ENCODE measurements at regions not wholly inside any gene's neighbourhood (a gene's known extent, or its start where the extent isn't known, plus 50 kb on each side); places are given as distances from the start of the nearest gene placed in this dataset.

DNA sequence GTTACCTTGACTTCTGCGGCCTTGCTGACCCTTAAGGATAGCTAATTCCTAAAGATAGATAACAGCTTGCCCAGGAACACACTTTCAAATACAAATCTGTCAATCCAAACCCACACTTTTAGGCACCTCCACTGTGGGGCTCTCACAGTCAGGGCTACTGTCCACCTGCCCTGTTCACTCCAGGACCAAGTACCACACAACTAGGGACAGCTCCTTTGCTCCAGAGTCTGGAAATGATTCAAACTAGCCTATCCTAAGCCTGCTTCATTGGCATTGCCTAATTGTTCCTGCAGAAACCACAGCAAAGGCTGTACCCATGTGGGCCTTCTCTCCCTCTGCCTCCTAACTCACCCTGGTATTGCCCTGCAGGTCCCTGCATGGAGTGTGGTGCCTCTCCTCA, 538.9 kb upstream of the IGFBP3 start:
- TF ChIP-seq, protein P1, sequence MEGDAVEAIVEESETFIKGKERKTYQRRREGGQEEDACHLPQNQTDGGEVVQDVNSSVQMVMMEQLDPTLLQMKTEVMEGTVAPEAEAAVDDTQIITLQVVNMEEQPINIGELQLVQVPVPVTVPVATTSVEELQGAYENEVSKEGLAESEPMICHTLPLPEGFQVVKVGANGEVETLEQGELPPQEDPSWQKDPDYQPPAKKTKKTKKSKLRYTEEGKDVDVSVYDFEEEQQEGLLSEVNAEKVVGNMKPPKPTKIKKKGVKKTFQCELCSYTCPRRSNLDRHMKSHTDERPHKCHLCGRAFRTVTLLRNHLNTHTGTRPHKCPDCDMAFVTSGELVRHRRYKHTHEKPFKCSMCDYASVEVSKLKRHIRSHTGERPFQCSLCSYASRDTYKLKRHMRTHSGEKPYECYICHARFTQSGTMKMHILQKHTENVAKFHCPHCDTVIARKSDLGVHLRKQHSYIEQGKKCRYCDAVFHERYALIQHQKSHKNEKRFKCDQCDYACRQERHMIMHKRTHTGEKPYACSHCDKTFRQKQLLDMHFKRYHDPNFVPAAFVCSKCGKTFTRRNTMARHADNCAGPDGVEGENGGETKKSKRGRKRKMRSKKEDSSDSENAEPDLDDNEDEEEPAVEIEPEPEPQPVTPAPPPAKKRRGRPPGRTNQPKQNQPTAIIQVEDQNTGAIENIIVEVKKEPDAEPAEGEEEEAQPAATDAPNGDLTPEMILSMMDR (IDR thresholded peaks at IDR 0.05): no peak
- TF ChIP-seq POLR2A (IDR thresholded peaks at IDR 0.05): no peak

Measured in adrenal gland (tissue), 5 donors.